Body of pancreas (tissue), 4 donors: ENCODE measurements at regions not wholly inside any gene's neighbourhood (a gene's known extent, or its start where the extent isn't known, plus 50 kb on each side); places are given as distances from the start of the nearest gene placed in this dataset.

ENCODE experiments used
- ATAC-seq: fragments of 150-250 bp; one replicate; pipeline ENCODE4 v1.9.1; 2016
- DNase-seq, 4 donors: peaks; one replicate each; pipeline ENCODE4 v3.0.0-alpha.2; 2019
- H3K27ac ChIP-seq, 4 donors: fragments of 200-600 bp; sonication (generic); 1 replicate in 3 of 4; 2 replicates in 1 of 4; pipeline versions ENCODE4 v1.5.1 to v1.6.1; 2016 to 2019; ENCODE audit warnings: mild to moderate bottlenecking in 1 of 4, mixed read lengths in 1 of 4, moderate library complexity in 1 of 4
- H3K27me3 ChIP-seq, 2 donors: fragments of 200-600 bp; sonication (generic); one replicate each; pipeline ENCODE4 v1.6.0; 2016; ENCODE audit warnings: mild to moderate bottlenecking in 1 of 2
- H3K36me3 ChIP-seq, 2 donors: fragments of 200-600 bp; sonication (generic); replicated peaks in 1 of 2; 2 replicates each; pipeline ENCODE4 v1.5.1; 2016; ENCODE audit warnings: low read depth in 2 of 2; ENCODE audit not compliant: insufficient read depth in 1 of 2
- H3K4me1 ChIP-seq: fragments of 200-600 bp; sonication (generic); one replicate; pipeline ENCODE4 v1.6.0; 2016
- H3K4me3 ChIP-seq, 2 donors: fragments of 200-600 bp; sonication (generic); 1 replicate in 1 of 2; 2 replicates in 1 of 2; pipeline ENCODE4 v1.5.1; 2016 to 2019
- H3K9me3 ChIP-seq, 3 donors: fragments of 200-600 bp; sonication (generic); 1 replicate in 2 of 3; 2 replicates in 1 of 3; pipeline ENCODE4 v1.5.1; 2016
- CTCF ChIP-seq, 7 experiments: fragments of 450-650 bp in 4 of 7; fragments of 200-600 bp in 3 of 7; sonication (generic) in 3 of 7; IDR thresholded peaks; one replicate each; pipeline ENCODE4 v1.5.1; 2016 to 2019; ENCODE audit warnings: antibody characterized with exemption in 7 of 7
- POLR2A ChIP-seq, 3 donors: fragments of 450-650 bp; IDR thresholded peaks; one replicate each; pipeline ENCODE4 v1.6.1; 2016; ENCODE audit warnings: antibody characterized with exemption in 3 of 3, mild to moderate bottlenecking in 2 of 3
- WGBS, 2 donors: methylation state at CpG; one replicate each; pipeline ENCODE4 v1.1.5; 2017; 5-methylcytosine and 5-hydroxymethylcytosine counted together
- intact Hi-C: fragments of 100-400 bp; cut with DNase I; formaldehyde crosslinking; loops from one replicate; pipeline ENCODE4 v1.15.1; 2023

- TF ChIP-seq CTCF (IDR thresholded peaks at IDR 0.05) (no peak), POLR2A (IDR thresholded peaks at IDR 0.05) (no peak)
- no peaks in the 10 kb centered on the region for H3K36me3 ChIP-seq
- ATAC-seq (no peak), DNase-seq (no peak)
- H3K9me3 ChIP-seq = no peaks in the 10 kb centered on the region
- H3K4me1 ChIP-seq = no peaks in the 10 kb centered on the region
- intact Hi-C loops = no loop called here
- H3K27me3 ChIP-seq = no peaks in the 10 kb centered on the region
- no peak overlapping the region for H3K27ac ChIP-seq
- no peak overlapping the region for H3K4me3 ChIP-seq
Measured at GRCh38 chr3:78079514-78079913, 1039.6 kb downstream of the ROBO2 start.

- 71 to 80% methylated on average over 1 of the region's 1 CpG for WGBS, 2 donors
- no peaks in the 10 kb centered on the region for H3K9me3 ChIP-seq
- H3K27me3 ChIP-seq = no peaks in the 10 kb centered on the region
- H3K36me3 ChIP-seq = no peaks in the 10 kb centered on the region
- DNase-seq (no peak), ATAC-seq (no peak)
- H3K27ac ChIP-seq = no peak overlapping the region
- intact Hi-C loops = no loop called here
- no peaks in the 10 kb centered on the region for H3K4me1 ChIP-seq
- no peak overlapping the region for H3K4me3 ChIP-seq
- TF ChIP-seq CTCF (IDR thresholded peaks at IDR 0.05) (no peak), POLR2A (IDR thresholded peaks at IDR 0.05) (no peak)
Measured at GRCh38 chr3:78086150-78086549, 1046.3 kb downstream of the ROBO2 start.

GRCh38 chr3:78087134-78087533 lies 1047.2 kb downstream of the ROBO2 start:
- Histone ChIP-seq H3K36me3 (no peaks in the 10 kb centered on the region), H3K4me3 (no peak overlapping the region), H3K27me3 (no peaks in the 10 kb centered on the region), H3K9me3 (no peaks in the 10 kb centered on the region), H3K4me1 (no peaks in the 10 kb centered on the region), H3K27ac (no peak overlapping the region)
- no peak for ATAC-seq
- TF ChIP-seq CTCF (IDR thresholded peaks at IDR 0.05) (no peak), POLR2A (IDR thresholded peaks at IDR 0.05) (no peak)
- WGBS, 2 donors = 77 to 79% methylated on average over 1 of the region's 1 CpG
- intact Hi-C loops = no loop called here
- no peak for DNase-seq

- H3K4me3 ChIP-seq = no peak overlapping the region
- H3K9me3 ChIP-seq = no peaks in the 10 kb centered on the region
- intact Hi-C loops = no loop called here
- WGBS, 2 donors = 77 to 86% methylated on average over 2 of the region's 2 CpGs
- H3K36me3 ChIP-seq = no peaks in the 10 kb centered on the region
- ATAC-seq = no peak
- no peaks in the 10 kb centered on the region for H3K4me1 ChIP-seq
- no peaks in the 10 kb centered on the region for H3K27me3 ChIP-seq
- DNase-seq = no peak
- no peak overlapping the region for H3K27ac ChIP-seq
- no peak for TF ChIP-seq CTCF (IDR thresholded peaks at IDR 0.05)
- TF ChIP-seq POLR2A (IDR thresholded peaks at IDR 0.05) = no peak
Measured at GRCh38 chr3:78088006-78088405, 1048.1 kb downstream of the ROBO2 start.

GRCh38 chr3:78090382-78090781 lies 1050.5 kb downstream of the ROBO2 start:
- Histone ChIP-seq H3K27ac (no peak overlapping the region), H3K27me3 (no peaks in the 10 kb centered on the region), H3K4me3 (no peak overlapping the region), H3K36me3 (no peaks in the 10 kb centered on the region), H3K9me3 (no peaks in the 10 kb centered on the region), H3K4me1 (no peaks in the 10 kb centered on the region)
- ATAC-seq = no peak
- no peak for DNase-seq
- intact Hi-C loops = no loop called here
- WGBS, 2 donors = 69 to 72% methylated on average over 3 of the region's 3 CpGs
- TF ChIP-seq CTCF (IDR thresholded peaks at IDR 0.05) = no peak
- TF ChIP-seq POLR2A (IDR thresholded peaks at IDR 0.05) = no peak
